Pancreas (tissue), 10 donors: ENCODE measurements at regions not wholly inside any gene's neighbourhood (a gene's known extent, or its start where the extent isn't known, plus 50 kb on each side); places are given as distances from the start of the nearest gene placed in this dataset.

Experiments used
- ATAC-seq, 4 donors: fragments of 200-7000 bp; cut with Tn5 transposase; one replicate each; pipeline versions ENCODE4 v1.8.0 to v1.9.1; 2020; ENCODE audit warnings: mild to moderate bottlenecking in 4 of 4, moderate library complexity in 4 of 4
- DNase-seq, 6 donors: peaks; one replicate each; pipeline ENCODE4 v3.0.0-alpha.2; 2020
- FAIRE-seq: peaks from 2 replicates; lab custom pipeline; 2012; peaks lifted over from hg19 to GRCh38; lab: Jason Lieb, UNC
- H3K27ac ChIP-seq, 4 donors: fragments of 200-600 bp; sonication (generic); 1 replicate in 3 of 4; 2 replicates in 1 of 4; pipeline versions ENCODE4 v1.5.0 to v1.8.0; 2020
- H3K27me3 ChIP-seq, 4 donors: fragments of 200-600 bp; one replicate each; pipeline ENCODE4 v1.8.0; 2021
- H3K36me3 ChIP-seq, 3 donors: fragments of 200-600 bp; sonication (generic) in 1 of 3; one replicate each; pipeline versions ENCODE4 v1.5.0 to v1.8.0; 2020 to 2021
- H3K4me1 ChIP-seq, 3 donors: fragments of 200-600 bp; one replicate each; pipeline ENCODE4 v1.8.0; 2021
- H3K4me3 ChIP-seq, 4 donors: fragments of 200-600 bp; sonication (generic) in 2 of 4; one replicate each; pipeline versions ENCODE4 v1.5.0 to v1.8.0; 2020 to 2021
- H3K9me3 ChIP-seq, 4 donors: fragments of 200-600 bp; one replicate each; pipeline ENCODE4 v1.8.0; 2021
- WGBS, 2 donors: extraction: QIAGEN DNeasy Blood & Tissue Kit; methylation state at CpG; one replicate each; pipeline ENCODE4 v1.1.7; 2013; 5-methylcytosine and 5-hydroxymethylcytosine counted together
- intact Hi-C, 3 donors: fragments of 100-400 bp; cut with DNase I; formaldehyde crosslinking; loops; one replicate each; pipeline versions ENCODE4 v1.11.1 to v1.14.2; 2022
- TF ChIP-seq, protein P1 (sequence below), 4 donors: fragments of 200-600 bp; sonication (generic) in 3 of 4; IDR thresholded peaks; one replicate each; pipeline versions ENCODE4 v1.5.0 to v1.8.0; 2021; ENCODE audit warnings: antibody characterized with exemption in 4 of 4
- donor health status: healthy with polysubstance abuse.
- donor health status: DM: no; HTN: no; CAD: no; lungs with moderate emphysema.
- donor health status: DM: no; HTN: no; CAD: no.
- donor health status: control.
- donor health status: control.
- donor health status: Bipolar disorder and iron deficiency.
- donor health status: DM: yes; HTN: yes; CAD: no.
- donor health status: DM: no; HTN: no; CAD: no.
- donor health status: DM: no; HTN: no; CAD: no.
- donor health status: DM: yes; HTN: yes; CAD: no.

DNA sequence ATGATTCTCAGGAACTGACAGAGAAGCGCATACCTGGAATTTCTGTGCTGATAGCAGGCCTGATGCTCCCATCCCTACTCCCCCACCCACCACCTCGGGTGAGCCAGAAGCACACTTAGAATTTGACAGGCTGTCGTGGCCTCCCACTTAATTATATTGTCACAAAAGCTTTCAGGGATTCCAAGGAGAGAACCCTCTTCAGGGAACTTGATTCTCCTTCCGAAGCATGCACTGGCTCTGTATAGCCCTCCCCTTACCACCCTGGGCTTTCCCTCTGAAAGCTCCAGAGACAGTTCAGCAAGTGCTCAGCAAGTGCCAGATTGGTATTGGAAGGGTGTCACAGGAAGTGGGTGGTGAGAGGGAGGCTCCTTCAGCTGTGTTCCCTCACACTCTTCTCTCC lies 252.5 kb upstream of the SIX2 start:
- WGBS, 2 donors = 88 to 89% methylated on average over 4 of the region's 4 CpGs
- FAIRE-seq = no peak
- no peaks in the 10 kb centered on the region for H3K4me1 ChIP-seq
- H3K9me3 ChIP-seq = no peaks in the 10 kb centered on the region
- no peak for DNase-seq
- intact Hi-C loops = no loop called here
- no peak overlapping the region for H3K4me3 ChIP-seq
- no peaks in the 10 kb centered on the region for H3K27me3 ChIP-seq
- TF ChIP-seq, protein P1, sequence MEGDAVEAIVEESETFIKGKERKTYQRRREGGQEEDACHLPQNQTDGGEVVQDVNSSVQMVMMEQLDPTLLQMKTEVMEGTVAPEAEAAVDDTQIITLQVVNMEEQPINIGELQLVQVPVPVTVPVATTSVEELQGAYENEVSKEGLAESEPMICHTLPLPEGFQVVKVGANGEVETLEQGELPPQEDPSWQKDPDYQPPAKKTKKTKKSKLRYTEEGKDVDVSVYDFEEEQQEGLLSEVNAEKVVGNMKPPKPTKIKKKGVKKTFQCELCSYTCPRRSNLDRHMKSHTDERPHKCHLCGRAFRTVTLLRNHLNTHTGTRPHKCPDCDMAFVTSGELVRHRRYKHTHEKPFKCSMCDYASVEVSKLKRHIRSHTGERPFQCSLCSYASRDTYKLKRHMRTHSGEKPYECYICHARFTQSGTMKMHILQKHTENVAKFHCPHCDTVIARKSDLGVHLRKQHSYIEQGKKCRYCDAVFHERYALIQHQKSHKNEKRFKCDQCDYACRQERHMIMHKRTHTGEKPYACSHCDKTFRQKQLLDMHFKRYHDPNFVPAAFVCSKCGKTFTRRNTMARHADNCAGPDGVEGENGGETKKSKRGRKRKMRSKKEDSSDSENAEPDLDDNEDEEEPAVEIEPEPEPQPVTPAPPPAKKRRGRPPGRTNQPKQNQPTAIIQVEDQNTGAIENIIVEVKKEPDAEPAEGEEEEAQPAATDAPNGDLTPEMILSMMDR (IDR thresholded peaks at IDR 0.05) = no peak
- no peak for ATAC-seq
- no peak overlapping the region for H3K27ac ChIP-seq
- no peaks in the 10 kb centered on the region for H3K36me3 ChIP-seq

DNA sequence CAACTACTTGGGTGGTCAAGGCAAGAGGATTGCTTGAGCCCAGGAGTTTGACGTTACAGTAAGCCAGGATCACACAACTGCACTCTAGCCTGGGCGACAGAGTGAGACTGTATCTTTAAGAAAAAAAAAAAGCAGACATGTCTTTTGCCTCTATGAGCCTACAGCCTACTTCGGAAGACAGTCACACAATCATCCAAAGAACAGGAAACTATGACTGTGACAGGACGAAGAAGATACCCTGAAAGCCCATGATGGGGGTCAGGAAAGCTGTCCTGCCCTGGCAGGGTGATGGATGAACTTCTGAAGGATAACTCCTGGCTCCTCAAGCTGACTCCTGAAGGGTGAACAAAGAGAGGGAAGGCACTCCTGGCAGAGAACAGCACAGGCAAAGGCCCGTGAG lies 251.7 kb upstream of the SIX2 start:
- FAIRE-seq = no peak
- intact Hi-C loops = no loop called here
- no peaks in the 10 kb centered on the region for H3K36me3 ChIP-seq
- no peak for DNase-seq
- no peak overlapping the region for H3K27ac ChIP-seq
- no peak for ATAC-seq
- no peaks in the 10 kb centered on the region for H3K4me1 ChIP-seq
- H3K4me3 ChIP-seq = no peak overlapping the region
- 78 to 87% methylated on average over 4 to 5 of the region's 5 CpGs for WGBS, 2 donors
- no peaks in the 10 kb centered on the region for H3K9me3 ChIP-seq
- no peaks in the 10 kb centered on the region for H3K27me3 ChIP-seq
- TF ChIP-seq, protein P1 (IDR thresholded peaks at IDR 0.05) = no peak

DNA sequence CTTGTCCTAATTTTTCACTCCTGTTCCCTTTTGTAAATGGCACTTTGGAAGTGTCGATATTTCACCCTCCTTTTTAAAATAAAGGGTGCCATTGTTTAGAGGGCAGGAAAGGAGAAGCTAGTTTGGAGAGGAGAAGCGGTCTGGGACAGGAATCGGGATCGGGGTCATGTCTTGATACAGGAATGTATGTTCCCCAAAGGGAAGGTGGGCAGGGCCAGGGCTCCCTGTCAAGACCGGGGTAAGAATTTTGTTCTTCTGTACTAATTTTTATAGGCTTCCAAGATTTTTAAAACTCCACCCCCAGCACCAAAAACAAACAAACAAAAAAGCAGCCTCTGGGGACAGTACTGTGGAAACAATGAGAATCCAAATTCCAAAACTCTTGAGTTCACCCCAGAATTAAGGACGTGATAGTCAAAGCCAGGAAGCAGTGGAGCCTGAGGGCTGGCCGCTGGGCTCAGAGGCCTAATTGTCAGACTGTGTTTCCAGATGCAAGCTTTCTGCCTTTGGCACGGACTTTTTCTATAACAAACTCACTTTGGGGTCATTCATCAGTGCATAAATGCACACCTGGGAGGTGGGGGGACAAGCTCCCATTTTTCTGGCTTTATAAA lies 250.4 kb upstream of the SIX2 start:
- intact Hi-C loops = no loop called here
- DNase-seq (no peak), FAIRE-seq (no peak)

DNA sequence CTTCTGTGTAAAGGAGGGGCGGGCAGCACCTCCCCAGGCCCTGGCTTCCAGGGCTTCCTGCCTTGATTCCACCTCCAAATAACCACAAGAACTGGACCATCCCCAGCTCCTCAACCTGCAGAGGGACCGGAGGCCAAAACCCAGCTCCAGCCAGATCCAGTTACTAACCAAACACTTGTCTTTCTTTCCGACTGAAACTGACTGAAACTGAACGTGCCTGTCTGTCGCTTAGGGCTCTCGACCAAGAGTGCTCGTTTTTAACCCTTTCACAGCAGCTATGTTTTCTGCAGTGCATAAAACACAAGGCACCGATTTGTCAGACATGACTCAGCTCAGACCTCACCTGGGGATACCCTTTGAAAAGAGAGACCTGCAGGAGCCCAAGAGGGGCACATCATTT lies 249.9 kb upstream of the SIX2 start:
- FAIRE-seq (no peak), ATAC-seq (peak in 3 of 4 donors; percentile 33 to 60 (median 52)), DNase-seq (no peak)
- WGBS, 2 donors = 28 to 29% methylated on average over 8 of the region's 8 CpGs
- H3K36me3 ChIP-seq = no peaks in the 10 kb centered on the region
- intact Hi-C loops = no loop called here
- TF ChIP-seq, protein P1 (IDR thresholded peaks at IDR 0.05) = no peak
- no peaks in the 10 kb centered on the region for H3K27me3 ChIP-seq
- H3K4me1 ChIP-seq = no peaks in the 10 kb centered on the region
- H3K27ac ChIP-seq = no peak overlapping the region
- no peaks in the 10 kb centered on the region for H3K9me3 ChIP-seq
- H3K4me3 ChIP-seq = no peak overlapping the region

More for the DNA sequence above, 250.4 kb upstream of the SIX2 start:
- Histone ChIP-seq H3K4me1 (no peaks in the 10 kb centered on the region), H3K27ac (no peak overlapping the region), H3K9me3 (no peaks in the 10 kb centered on the region), H3K4me3 (no peak overlapping the region), H3K36me3 (no peaks in the 10 kb centered on the region), H3K27me3 (no peaks in the 10 kb centered on the region)
- no peak for ATAC-seq
- 77 to 86% methylated on average over 8 of the region's 8 CpGs for WGBS, 2 donors
- TF ChIP-seq, protein P1 (IDR thresholded peaks at IDR 0.05) = no peak

DNA sequence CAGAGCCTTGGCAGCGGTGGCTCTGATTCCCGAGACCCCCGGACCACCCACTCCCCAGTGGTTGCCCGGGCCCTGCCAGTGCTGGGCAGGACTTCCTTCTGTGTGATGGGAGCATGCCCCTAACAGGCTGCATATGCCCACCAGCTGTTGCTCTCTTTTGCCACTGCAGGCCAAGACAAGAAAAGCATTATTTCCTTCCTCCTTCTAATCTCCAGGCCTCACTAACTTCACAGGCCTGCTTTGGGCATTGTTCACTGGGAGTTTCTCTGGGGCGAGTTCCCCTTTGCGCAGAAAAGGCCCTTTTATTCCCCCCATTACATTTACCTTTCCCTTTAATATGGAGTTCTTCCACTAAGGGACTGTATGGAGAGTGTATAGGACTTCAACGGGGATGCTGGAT lies 249.1 kb upstream of the SIX2 start:
- no peak overlapping the region for H3K4me3 ChIP-seq
- intact Hi-C loops = no loop called here
- no peaks in the 10 kb centered on the region for H3K27me3 ChIP-seq
- ATAC-seq (no peak), DNase-seq (no peak), FAIRE-seq (no peak)
- H3K9me3 ChIP-seq = no peaks in the 10 kb centered on the region
- no peaks in the 10 kb centered on the region for H3K36me3 ChIP-seq
- 83 to 87% methylated on average over 7 of the region's 7 CpGs for WGBS, 2 donors
- TF ChIP-seq, protein P1 (IDR thresholded peaks at IDR 0.05) = no peak
- no peaks in the 10 kb centered on the region for H3K4me1 ChIP-seq
- H3K27ac ChIP-seq = no peak overlapping the region
